Fibroblast of the conjunctiva (primary cell): ENCODE measurements at regions not wholly inside any gene's neighbourhood (a gene's known extent, or its start where the extent isn't known, plus 50 kb on each side); places are given as distances from the start of the nearest gene placed in this dataset.
A peak's percentile ranks its signal among the peaks of the same experiment; 100 is the strongest.

ENCODE experiments used
- DNase-seq: peaks from one replicate; pipeline ENCODE4 v3.0.0-alpha.2; 2010; ENCODE audit warnings: low read depth

DNA sequence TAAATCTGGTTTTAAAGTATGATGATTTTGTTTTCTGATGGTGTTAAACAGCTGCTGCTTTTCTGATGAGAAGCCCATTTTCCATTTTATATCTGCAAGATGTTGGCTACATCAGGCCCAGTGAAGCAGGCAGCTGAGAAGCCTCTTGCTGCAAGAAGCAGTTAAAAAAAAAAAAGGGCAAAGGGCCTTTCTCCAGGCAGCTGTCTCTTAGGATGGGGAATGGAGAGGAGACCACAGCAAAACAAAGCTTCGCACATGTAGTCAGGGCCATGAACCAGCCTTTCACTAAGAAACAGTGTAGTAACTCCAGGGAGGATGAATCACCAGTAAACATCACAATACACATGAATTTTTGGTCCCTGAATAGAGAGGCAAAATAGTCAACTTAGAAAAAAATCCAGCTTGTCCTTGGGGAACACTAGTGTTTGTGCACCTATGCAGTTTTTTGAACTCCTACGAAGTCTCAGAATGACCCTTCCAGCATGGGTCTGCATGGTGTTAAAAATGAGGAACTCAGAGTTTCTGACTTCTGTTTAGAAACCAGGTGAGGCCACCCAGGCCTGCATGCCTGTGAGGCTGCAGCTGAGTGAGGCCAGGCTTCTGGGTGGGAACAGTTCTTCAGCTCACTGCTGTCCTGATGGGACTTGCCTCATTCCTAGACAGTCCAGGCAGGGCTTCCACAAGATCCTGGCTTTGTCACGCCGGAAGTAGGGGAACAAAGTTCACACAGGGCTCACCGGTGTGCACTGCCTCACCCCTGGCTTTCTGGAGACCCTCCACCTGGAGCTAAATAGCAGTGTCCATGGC is 518.7 kb downstream of the MCTP2 start:
- DNase-seq, result no peak

DNA sequence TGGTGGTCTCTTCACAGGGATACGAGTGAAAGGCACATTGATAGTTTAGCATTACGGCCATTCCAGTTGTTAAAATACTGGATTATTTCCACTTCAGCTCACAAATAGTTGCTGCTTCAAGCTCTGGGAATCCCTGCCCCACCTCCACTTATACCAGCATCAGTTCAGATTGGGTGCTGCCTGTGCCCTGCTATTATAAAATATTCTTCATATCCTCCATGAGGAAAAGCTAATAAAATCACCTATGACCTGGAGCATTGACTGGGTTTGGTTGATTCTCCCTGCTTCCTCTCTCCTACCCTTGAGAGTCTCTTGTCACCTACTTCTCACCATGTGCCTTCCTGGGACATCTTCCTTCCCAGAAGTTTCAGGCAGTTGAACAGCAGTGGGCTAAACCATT is 529.0 kb downstream of the MCTP2 start:
- no peak for DNase-seq

DNA sequence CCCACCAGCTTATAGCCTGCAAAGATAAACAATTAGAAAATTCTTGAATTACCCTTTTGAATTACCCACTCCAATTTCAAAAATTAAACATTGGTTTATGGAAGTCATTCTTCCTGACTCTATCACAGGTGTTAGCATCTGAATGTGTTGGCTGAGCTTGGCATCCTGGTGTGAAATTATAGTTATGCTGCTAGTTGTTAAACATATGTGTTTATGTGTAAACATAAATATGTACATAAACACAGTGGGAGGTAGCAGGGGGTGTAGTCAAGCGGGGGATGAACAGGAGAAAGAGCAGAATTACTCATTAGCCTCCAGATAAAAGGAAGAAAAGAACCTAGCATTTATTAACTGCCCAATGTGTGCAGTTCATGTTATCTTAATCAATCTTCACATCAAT is 530.2 kb downstream of the MCTP2 start:
- DNase-seq, result no peak

DNA sequence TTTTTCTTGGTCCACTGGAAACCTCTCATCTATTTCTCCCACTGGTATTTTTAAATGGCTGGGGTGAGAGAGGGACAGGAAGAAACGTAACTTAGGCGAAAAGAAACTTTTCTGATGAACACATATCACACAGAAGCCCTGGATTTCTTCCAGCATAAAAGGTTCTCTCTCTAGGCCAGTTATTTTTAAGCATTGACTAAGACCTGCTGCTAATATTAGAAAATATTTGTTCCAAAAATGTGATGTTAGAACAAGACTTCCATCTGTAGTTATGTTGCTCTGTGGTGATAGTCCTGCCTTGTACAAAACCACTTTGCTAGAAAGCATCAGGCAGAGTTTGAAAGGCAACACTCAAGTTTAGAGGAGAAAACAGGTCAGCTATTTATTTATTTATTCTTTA is 537.7 kb downstream of the MCTP2 start:
- DNase-seq, result no peak

DNA sequence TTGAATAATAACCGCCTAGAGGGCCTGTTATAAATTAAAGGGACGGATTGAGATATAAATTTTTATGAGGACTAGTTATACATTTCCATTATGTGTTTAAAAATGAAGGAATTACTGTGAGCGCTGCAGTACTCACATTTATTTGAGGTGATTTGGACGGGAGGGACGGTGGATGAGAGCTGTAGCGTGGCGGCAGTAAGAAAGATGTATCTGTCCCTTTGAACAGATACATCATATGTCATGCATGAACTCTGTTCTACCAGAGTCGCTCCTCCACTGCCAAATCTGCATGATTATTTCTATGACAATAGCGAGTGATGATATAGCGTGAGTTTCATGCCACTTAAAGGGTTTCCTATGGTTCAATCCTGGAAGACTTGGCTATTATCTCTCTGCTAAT is 538.8 kb downstream of the MCTP2 start:
- DNase-seq, result no peak

DNA sequence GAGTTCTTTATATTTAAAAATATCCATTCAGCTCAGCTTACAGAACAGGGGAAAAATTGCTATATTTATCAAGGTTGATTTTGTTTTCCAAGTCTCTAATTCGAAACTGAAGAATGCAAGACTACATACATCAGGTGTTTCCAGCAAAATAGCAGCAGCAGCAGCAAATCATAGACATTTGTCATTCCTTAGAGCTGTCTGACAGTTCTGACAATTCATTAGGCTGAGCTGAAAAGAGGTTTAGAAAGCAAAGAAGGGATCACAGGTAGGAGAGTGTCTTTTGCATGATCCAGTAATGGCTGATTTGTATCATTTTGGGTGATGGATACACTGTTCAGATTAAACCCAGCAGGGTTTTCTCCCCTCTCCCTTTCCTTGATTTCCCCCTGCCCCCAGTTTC is 545.7 kb downstream of the MCTP2 start:
- no peak for DNase-seq

DNA sequence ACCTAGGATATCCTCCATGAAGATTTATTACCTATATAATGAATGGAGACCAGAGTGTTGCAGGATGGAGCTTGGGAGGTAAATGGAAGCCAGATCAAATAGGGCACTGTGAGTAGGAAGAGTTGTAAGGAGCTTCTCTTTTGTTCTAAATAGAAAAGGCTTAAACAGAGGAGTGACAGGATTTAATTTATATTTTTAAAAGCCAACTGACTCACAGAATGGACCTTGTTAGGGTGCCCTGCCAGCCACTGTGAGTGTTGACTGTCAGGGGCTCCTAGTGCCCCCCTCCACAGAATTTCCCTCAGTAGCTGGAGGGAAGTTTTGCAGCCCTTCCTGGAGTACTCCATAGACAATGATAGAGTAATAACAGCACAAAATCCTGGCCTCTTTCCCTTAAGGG is 547.5 kb downstream of the MCTP2 start:
- no peak for DNase-seq

DNA sequence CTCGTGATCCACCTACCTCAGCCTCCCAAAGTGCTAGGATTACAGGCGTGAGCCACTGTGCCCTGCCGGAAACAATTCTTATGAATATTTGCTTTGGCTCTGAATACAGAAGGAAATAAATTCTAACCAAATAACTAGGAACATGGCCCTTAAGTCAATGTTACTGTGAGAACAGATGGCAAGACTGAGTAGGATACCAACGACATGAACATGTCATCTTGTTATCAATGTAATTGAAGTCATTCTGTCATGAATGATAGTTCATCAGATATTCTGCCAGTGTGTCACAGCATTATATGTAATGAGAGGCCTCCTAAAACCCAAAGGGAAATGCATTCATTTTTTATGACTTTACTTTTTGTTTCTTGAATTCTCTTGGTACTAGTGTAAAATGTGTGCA is 548.8 kb downstream of the MCTP2 start:
- no peak for DNase-seq

DNA sequence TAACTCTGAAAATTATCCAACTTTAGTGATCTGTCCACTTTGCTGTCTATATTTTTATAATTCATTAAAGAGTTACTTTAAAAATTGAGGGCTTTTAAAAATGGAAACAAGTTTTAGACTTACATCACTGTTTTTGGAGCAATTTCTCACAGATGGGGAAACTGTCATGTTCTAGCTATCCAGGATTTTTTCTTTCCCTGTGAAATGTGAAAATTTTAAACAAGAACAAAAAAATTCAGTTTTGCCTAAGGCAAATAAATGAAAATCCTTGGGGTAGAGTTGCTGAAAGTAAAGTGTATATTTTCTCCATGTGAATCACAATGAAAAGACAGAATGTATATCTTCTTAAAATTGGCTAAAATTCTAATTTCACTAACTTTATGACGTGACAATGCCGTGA is 553.7 kb downstream of the MCTP2 start:
- DNase-seq, result no peak

DNA sequence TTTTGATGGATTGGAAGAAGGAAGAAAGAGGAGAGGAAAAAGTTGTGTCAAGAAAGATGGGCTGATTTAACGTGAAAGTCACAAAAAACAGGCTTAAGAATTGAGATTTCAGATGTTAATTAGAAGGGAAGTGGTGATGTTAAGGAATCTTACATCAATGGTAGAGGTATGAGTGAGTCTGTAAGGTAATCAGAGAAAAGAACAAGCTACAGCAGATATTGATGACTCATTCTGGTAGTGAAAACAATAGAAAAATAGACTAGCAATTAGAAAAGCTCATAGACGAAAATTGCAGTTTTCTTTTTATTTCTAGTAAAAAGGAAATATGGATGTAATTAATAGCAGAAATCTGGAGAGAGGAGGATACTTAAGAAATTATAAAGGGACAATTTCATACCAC is 559.6 kb downstream of the MCTP2 start:
- no peak for DNase-seq

DNA sequence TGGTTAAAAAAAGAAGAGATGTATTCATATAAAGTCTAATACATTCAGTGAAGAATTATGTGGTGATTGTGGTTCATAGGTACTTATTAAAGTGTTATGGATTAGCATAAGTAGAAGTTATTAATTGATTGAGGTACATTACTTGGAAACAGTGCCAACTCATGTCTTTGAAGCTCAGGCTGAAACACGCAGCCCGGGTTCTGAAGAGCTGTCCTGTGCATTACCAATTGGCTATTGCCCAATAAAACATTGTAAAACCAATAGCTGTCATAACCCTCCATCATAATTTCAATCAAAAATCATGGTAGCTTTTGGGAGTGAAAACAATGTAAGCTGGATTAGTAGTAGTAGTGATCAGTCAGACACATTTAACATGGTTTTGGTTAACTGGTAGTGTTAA is 560.1 kb downstream of the MCTP2 start:
- no peak for DNase-seq

DNA sequence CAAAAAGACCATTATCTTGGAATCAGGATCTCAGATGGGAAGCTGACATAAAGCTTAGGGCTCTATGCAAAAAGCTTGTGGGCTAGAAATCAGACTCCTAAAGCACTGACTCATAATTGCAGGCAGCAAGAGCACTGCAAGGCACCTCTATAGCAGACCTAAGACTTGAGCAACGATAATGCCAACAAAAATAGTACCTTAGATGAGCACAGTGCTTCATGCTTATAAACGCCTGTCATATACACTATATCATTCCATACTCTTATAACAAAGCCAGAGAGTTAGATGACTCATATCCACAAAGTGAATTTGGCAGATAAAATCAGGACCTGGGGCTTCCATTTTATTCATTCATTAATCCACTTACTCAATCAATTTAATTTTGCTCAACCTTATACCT is 560.8 kb downstream of the MCTP2 start:
- no peak for DNase-seq

DNA sequence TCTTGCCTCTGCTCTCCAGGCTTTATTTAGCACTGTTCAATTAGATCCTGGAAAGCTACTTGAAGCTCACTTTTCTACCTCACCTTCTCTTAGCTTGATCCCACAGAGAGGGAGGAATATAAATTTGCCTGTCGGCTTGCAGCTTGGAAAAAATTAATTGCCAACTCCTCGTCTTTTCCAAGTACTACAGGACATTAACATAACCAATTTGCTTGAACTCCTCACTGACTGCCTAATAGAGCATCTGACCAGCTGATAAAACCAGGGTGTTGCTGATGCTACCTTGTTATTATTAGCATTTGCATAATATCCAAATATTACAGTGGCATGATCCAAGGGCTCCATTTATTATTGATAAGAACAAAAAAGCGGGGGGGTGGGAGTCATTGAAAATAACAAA is 561.8 kb downstream of the MCTP2 start:
- DNase-seq, result no peak

DNA sequence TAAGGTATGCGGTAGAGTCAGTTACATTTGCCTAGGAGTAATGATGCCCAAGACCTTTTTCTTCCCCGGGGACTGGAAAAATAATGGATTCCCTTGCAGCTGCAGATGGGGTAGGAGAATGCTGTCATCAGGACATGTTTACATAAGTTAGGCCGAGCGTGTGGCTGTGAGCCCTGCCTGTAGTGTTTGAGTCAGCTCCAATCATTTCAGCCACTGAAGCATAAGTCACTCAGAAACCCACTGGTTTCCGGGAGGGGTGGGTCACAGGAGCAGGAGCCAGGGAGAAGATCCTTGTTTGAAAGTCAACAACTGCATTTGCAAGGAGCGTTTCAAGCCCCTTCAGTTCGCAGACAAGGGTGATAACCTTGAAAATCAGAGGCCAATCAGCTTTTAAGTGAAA is 562.3 kb downstream of the MCTP2 start:
- DNase-seq, result no peak

DNA sequence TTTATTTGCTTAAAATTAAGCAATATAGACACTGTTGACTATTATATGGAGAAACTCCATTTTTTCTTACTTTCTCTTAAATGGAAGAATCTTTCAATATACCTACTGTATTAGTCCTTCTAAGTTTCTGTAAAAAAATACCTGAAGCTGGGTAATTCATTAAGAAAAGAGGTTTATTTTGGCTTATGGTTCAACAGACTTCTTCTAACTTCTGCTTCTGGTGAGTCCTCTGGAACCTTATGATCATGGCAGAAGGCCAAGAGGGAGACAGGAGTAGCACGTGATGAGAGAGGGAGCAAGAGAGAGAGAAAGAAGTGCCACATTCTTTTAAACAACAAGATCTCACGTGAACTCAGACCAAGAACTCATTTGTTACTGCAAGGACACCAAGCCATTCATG is 573.3 kb downstream of the MCTP2 start:
- DNase-seq, result no peak

DNA sequence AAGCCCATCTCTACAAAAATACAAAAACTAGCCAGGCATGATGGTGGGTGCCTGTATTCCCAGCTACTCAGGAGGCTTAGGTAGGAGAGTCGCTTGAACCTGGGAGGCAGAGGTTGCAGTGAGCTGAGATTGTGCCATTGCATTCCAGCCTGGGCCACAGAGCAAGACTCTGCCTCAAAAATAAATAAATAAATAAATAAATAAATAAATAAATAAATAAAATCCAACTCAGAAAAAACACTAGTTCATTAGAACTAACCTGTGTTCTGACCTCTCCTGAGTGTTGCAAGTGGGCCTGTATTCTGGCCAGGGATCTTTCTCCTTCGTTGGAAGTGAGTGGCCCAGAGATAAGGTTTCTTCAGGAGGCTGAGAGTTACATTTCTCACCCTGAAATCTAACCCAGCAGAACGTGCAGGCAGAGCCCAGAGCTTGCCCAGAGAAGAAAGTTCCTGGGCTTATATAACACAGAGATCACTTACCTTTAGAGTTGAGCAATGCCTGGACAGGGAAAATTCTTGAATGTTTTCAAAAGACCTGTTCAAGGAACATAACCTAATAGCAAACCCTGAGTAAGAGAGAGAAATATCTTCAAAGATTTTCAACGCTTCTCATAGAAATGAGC is 583.9 kb downstream of the MCTP2 start:
- no peak for DNase-seq

DNA sequence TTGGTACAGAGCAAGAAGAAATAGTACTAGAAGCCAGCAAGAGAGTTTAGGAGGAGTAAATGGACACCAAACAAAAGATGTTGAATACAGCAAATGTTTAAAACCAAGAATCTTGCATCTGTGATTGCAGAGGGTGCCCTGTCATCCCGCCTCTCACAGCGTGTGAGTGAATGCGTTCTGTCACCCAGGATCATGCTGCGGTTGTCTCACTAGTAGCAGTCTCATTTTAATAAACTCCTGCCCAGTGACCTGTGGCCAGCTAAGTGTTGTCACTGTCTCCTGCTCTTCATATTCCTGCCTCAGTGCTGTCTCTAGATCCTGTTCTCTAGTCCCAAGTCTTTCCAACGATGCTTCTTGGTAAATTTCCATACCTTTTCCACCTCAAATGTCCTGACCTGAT is 584.6 kb downstream of the MCTP2 start:
- no peak for DNase-seq

DNA sequence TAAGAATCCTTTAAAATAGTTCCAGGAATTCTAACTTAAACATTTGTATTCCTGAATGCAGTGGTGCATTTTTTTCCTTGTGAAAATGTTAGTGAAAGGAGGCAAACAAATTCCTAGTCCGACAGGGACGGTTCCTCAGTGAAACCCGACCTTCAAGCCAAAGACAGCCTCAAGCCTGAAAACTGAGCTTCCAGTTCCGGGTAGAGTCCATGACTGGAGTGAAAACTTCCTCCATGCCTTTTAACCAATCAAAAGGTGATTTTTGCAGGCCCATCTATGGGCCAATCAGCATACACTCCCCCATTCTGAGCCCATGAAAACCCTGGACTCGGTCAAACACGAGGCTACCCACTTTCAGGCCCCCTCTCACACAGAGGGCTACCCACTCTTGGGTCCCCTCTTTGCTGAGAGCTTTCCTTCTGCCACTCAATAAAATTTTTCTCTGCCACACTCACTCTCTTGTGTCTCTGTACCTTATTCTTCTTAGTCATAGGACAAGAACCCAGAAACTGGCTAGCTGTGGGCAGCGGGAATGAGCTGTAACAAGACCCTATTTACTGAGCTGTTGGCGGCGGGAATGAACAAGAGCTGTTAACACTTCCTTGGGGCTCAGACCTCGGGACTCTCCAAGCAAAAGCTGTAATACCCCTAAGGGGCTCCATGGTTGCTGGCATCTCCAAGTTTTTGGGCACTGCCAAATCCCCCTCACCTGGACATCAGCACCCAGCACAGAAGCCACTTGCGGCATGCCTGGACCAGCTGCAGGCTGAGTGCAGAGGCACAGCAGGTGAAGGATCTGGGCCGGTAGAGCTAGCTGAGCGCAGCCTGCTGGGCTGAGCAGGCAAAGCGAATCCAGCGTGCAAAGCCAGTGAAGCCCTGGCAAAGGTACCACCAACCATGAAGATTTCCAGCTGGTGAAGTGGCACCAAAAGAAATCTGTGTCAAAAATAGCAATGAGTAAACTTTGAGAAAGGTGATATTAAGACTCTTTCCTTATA is 598.8 kb downstream of the MCTP2 start:
- no peak for DNase-seq

DNA sequence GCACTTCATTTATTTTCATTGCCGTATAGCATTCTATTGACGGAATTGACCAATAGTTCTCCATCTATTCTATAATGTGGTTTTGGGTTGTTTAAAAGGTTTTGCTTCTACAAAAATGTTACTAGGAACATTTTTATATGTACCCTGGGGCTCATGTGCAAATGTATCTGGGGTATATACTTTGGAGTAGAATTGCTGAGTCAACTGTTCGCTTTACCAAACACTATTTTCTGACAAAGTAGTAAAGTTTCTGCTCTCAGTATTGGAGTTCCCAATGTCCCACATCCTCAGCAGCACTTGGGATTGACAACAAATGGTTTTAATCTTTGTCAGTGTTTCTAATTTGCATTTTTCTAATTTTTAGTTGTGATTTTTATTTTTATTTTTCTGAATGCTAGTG is 602.6 kb downstream of the MCTP2 start:
- DNase-seq, result no peak

DNA sequence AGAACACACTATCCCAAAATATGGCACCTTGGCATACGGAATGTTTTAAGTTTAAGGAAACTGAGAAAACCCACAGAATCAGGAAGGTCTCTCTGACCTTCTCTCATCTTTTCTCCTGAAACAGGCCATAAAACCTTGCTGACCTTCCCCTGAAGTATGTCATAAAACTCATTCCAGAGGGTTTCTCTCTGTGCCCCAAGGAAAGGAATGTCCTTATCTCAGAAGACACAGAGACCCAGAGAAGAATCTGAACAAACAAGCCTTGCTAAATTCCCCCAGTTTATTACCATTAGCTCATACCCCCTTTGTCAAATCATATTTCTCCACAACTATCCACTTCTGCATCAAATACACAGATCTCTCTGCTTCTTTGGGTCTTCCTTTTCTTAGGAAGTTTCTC is 603.1 kb downstream of the MCTP2 start:
- DNase-seq, result no peak

DNA sequence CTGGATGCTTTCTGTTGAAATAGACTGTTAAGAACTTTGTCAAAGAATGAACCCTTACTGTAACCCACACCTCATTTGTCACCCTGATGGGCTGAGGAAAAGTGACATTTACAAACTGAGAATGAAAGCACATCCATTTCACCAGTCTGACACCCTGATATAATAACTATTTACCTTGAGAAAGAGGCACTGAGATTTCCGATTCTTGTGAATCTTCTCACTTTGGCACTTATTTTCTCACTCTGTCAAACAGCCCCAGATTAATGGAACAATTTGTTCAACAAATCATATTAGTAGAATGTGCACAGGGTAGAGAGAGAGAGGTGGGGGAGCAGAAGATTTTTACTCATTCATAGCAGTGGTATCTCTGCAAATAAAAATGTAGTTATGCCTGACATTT is 606.9 kb downstream of the MCTP2 start:
- DNase-seq, result no peak

DNA sequence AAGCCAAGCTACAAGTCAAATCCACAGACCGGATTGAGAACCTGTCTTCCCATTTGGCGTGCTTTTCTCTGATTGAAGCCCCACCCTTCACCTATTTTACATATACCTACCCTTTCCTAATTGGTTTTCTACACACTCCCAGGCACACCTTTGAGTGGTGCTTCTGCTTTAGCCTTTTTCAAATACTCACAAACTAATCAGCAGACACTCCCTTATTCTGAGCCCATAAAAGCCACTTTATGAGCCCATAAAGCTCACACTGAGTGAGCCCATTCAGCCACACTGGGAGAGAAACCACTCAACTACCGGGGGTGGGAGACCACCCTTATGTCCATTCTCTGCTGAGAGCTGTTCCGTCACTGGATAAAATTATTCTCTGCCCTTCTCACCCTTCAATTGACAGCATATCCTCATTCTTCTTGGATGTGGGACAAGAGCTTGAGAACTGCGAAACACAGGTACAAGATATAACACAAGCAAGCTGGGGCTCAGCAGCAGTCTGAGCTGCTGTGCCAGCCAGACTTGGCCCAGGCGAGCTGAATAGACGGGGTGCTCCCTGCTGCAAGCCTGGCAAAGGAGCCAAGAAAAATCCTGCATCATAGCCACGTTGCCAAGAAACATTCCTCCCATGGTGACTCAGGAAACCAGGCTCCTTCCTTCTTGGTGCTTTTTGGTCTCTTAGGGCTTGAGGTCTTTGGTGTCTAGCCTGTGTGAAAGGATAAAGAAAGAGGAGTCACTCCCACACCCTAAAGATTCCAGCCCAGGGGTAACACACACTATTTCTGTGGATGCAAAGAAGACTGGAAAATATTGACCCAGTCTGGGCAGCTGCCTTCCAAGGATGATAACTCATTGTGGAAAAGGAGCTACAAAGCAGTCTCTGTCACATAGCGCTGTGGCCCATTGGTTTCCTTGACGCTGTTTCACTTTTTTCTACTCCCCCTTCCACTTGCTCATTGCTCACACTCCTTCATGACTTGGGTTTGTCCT is 609.7 kb downstream of the MCTP2 start:
- DNase-seq, result peak; percentile 1
